Mesendoderm (in vitro differentiated cells): ENCODE measurements at regions not wholly inside any gene's neighbourhood (a gene's known extent, or its start where the extent isn't known, plus 50 kb on each side); places are given as distances from the start of the nearest gene placed in this dataset.

Experiments used
- DNase-seq: peaks from one replicate; pipeline ENCODE4 v3.0.0; 2013
- H2AK5ac ChIP-seq: 2 replicates; pipeline ENCODE4 v1.6.1; 2013; ENCODE audit warnings: low read length, inconsistent platforms
- H2BK120ac ChIP-seq: 2 replicates; pipeline ENCODE4 v1.6.1; 2013; ENCODE audit warnings: low read depth, mild to moderate bottlenecking, low read length, moderate library complexity, mixed read lengths
- H2BK15ac ChIP-seq: replicated peaks from 2 replicates; pipeline ENCODE4 v1.6.1; 2013; ENCODE audit warnings: low read depth, mild to moderate bottlenecking, moderate library complexity
- H2BK5ac ChIP-seq: 2 replicates; pipeline ENCODE4 v1.6.1; 2013; ENCODE audit warnings: low read length, inconsistent platforms
- H3K18ac ChIP-seq: 2 replicates; pipeline ENCODE4 v1.6.1; 2013; ENCODE audit warnings: mild to moderate bottlenecking, low read length, mixed read lengths
- H3K23ac ChIP-seq: one replicate; pipeline ENCODE4 v1.6.1; 2013; ENCODE audit warnings: low read length
- H3K27ac ChIP-seq: 2 replicates; pipeline ENCODE4 v1.5.1; 2013; ENCODE audit warnings: low read depth, mild to moderate bottlenecking, inconsistent platforms, low read length, moderate library complexity
- H3K27me3 ChIP-seq: 2 replicates; pipeline ENCODE4 v1.6.1; 2013; ENCODE audit warnings: low read length, control low read depth, mild to moderate bottlenecking, inconsistent platforms; ENCODE audit not compliant: insufficient read depth, poor library complexity
- H3K36me3 ChIP-seq: 2 replicates; pipeline ENCODE4 v1.6.1; 2013; ENCODE audit warnings: low read length, inconsistent platforms; ENCODE audit not compliant: control insufficient read depth, insufficient read depth
- H3K4ac ChIP-seq: one replicate; pipeline ENCODE4 v1.6.1; 2013; ENCODE audit warnings: low read depth, mild to moderate bottlenecking, low read length, moderate library complexity
- H3K4me1 ChIP-seq: 2 replicates; pipeline ENCODE4 v1.6.1; 2013; ENCODE audit warnings: low read depth, low read length, inconsistent platforms; ENCODE audit not compliant: control insufficient read depth
- H3K4me2 ChIP-seq: 2 replicates; pipeline ENCODE4 v1.6.1; 2013; ENCODE audit warnings: low read length
- H3K4me3 ChIP-seq: 2 replicates; pipeline ENCODE4 v1.5.1; 2013; ENCODE audit warnings: mild to moderate bottlenecking, low read length
- H3K56ac ChIP-seq: one replicate; pipeline ENCODE4 v1.6.1; 2013; ENCODE audit warnings: low read length
- H3K79me1 ChIP-seq: 2 replicates; pipeline ENCODE4 v1.6.1; 2013; ENCODE audit warnings: low read length, inconsistent platforms
- H3K79me2 ChIP-seq: 2 replicates; pipeline ENCODE4 v1.6.1; 2013; ENCODE audit warnings: mild to moderate bottlenecking, low read length; ENCODE audit not compliant: control insufficient read depth, insufficient read depth
- H3K9ac ChIP-seq: 2 replicates; pipeline ENCODE4 v1.6.1; 2013; ENCODE audit warnings: low read length, inconsistent platforms
- H4K5ac ChIP-seq: one replicate; pipeline ENCODE4 v1.6.1; 2013; ENCODE audit warnings: low read length
- H4K8ac ChIP-seq: one replicate; pipeline ENCODE4 v1.6.1; 2013; ENCODE audit warnings: low read depth, mild to moderate bottlenecking, control low read depth, low read length, moderate library complexity
- WGBS: extraction: QIAGEN DNeasy Blood & Tissue Kit; methylation state at CpG from one replicate; pipeline ENCODE4 v1.1.7; 2013; ENCODE audit warnings: low lambda C conversion rate, missing lambda C conversion rate; ENCODE audit not compliant: insufficient coverage; ENCODE audit errors: extremely low coverage; 5-methylcytosine and 5-hydroxymethylcytosine counted together

DNA sequence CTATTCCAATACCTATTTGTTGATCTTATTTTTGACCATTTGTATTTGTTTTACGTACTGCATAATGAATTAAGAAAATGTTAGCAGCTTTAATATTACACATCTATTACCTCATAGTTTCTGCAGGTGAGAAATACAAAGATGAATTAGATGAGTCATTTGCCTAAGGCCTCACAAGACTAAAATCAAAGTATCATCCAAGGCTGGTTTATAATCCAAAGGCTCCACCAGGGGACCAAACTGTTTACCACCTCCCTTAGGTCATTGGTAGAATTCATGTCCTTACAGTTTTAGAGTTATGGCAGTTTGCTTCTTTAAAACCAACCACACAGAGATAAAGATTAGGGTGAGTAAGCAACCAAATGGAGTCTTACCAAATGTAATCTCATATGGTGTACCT, 848.1 kb downstream of the SLITRK6 start:
- no peak overlapping the region for H4K8ac ChIP-seq
- H4K5ac ChIP-seq = no peak overlapping the region
- H3K4me1 ChIP-seq = no peaks in the 10 kb centered on the region
- no peak overlapping the region for H3K23ac ChIP-seq
- no peak overlapping the region for H3K27ac ChIP-seq
- no peaks in the 10 kb centered on the region for H3K79me2 ChIP-seq
- no peak overlapping the region for H3K4me2 ChIP-seq
- no peak overlapping the region for H3K4ac ChIP-seq
- H3K36me3 ChIP-seq = no peaks in the 10 kb centered on the region
- no peak overlapping the region for H2AK5ac ChIP-seq
- H3K79me1 ChIP-seq = no peaks in the 10 kb centered on the region
- no peak overlapping the region for H3K18ac ChIP-seq
- H2BK5ac ChIP-seq = no peak overlapping the region
- DNase-seq = no peak
- H3K9ac ChIP-seq = no peak overlapping the region
- no peak overlapping the region for H2BK120ac ChIP-seq
- H2BK15ac ChIP-seq = no peak overlapping the region
- H3K27me3 ChIP-seq = no peaks in the 10 kb centered on the region
- no peak overlapping the region for H3K4me3 ChIP-seq
- no peak overlapping the region for H3K56ac ChIP-seq
- no CpG with 5 or more reads among the region's 1 CpG for WGBS

- no peaks in the 10 kb centered on the region for H3K79me1 ChIP-seq
Observed at GRCh38 chr13:84946192-84946591, 853.0 kb downstream of the SLITRK6 start.

GRCh38 chr13:84940798-84941197, 858.4 kb downstream of the SLITRK6 start:
- H2BK120ac ChIP-seq = no peak overlapping the region
- H3K27me3 ChIP-seq = no peaks in the 10 kb centered on the region
- H3K56ac ChIP-seq = no peak overlapping the region
- H3K27ac ChIP-seq = no peak overlapping the region
- WGBS = no CpG with 5 or more reads among the region's 6 CpGs
- no peaks in the 10 kb centered on the region for H3K79me1 ChIP-seq
- H2BK15ac ChIP-seq = no peak overlapping the region
- no peaks in the 10 kb centered on the region for H3K79me2 ChIP-seq
- DNase-seq = no peak
- H3K18ac ChIP-seq = no peak overlapping the region
- no peak overlapping the region for H3K4ac ChIP-seq
- no peak overlapping the region for H4K5ac ChIP-seq
- H2BK5ac ChIP-seq = no peak overlapping the region
- no peak overlapping the region for H3K4me3 ChIP-seq
- no peaks in the 10 kb centered on the region for H3K4me1 ChIP-seq
- no peak overlapping the region for H3K23ac ChIP-seq
- no peaks in the 10 kb centered on the region for H3K36me3 ChIP-seq
- H3K9ac ChIP-seq = no peak overlapping the region
- H2AK5ac ChIP-seq = no peak overlapping the region
- no peak overlapping the region for H4K8ac ChIP-seq
- no peak overlapping the region for H3K4me2 ChIP-seq

More at GRCh38 chr13:84946192-84946591, 853.0 kb downstream of the SLITRK6 start:
- Histone ChIP-seq H2BK15ac (no peak overlapping the region), H3K4ac (no peak overlapping the region), H3K18ac (no peak overlapping the region), H4K8ac (no peak overlapping the region), H3K79me2 (no peaks in the 10 kb centered on the region), H2BK5ac (no peak overlapping the region), H3K36me3 (no peaks in the 10 kb centered on the region), H2BK120ac (no peak overlapping the region), H3K56ac (no peak overlapping the region), H2AK5ac (no peak overlapping the region), H3K4me3 (no peak overlapping the region), H3K9ac (no peak overlapping the region), H3K4me2 (no peak overlapping the region), H3K27ac (no peak overlapping the region), H3K23ac (no peak overlapping the region), H4K5ac (no peak overlapping the region), H3K27me3 (no peaks in the 10 kb centered on the region), H3K4me1 (no peaks in the 10 kb centered on the region)
- DNase-seq = no peak
- no CpG with 5 or more reads among the region's 2 CpGs for WGBS

- Histone ChIP-seq H3K18ac (no peak overlapping the region), H3K4me2 (no peak overlapping the region), H3K79me2 (no peaks in the 10 kb centered on the region), H2AK5ac (no peak overlapping the region), H3K27ac (no peak overlapping the region), H3K23ac (no peak overlapping the region), H4K5ac (no peak overlapping the region), H3K56ac (no peak overlapping the region), H3K79me1 (no peaks in the 10 kb centered on the region), H3K4me3 (no peak overlapping the region), H3K9ac (no peak overlapping the region), H2BK15ac (no peak overlapping the region), H3K4ac (no peak overlapping the region), H3K27me3 (no peaks in the 10 kb centered on the region), H3K4me1 (no peaks in the 10 kb centered on the region), H2BK120ac (no peak overlapping the region), H3K36me3 (no peaks in the 10 kb centered on the region), H2BK5ac (no peak overlapping the region), H4K8ac (no peak overlapping the region)
- DNase-seq = no peak
- no CpG with 5 or more reads among the region's 6 CpGs for WGBS
Observed at GRCh38 chr13:84940167-84940566, 859.1 kb downstream of the SLITRK6 start.

DNA sequence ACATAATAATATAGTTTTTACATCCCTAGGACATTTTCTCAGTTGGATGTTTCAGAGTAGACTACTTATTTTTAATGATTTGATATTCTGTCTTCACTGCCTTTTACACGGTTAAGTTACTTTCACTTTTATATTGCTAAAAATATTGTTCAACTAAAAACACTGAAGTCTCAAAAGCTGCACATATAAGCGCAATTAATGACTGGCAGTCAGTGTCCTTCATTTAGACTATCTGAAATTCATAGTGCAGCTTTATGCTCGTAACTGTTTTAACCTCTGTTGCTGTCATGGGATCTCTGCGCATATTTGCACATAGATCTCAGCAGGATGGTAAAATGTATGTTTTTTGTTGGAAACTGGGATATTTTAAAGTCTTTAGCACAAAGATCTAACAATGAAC, 864.3 kb downstream of the SLITRK6 start:
- no CpG with 5 or more reads among the region's 4 CpGs for WGBS
- Histone ChIP-seq H3K36me3 (no peaks in the 10 kb centered on the region), H4K5ac (no peak overlapping the region), H3K18ac (no peak overlapping the region), H3K9ac (no peak overlapping the region), H2AK5ac (no peak overlapping the region), H3K79me2 (no peaks in the 10 kb centered on the region), H3K4me3 (no peak overlapping the region), H3K4me2 (no peak overlapping the region), H2BK15ac (no peak overlapping the region), H3K4me1 (no peaks in the 10 kb centered on the region), H3K4ac (no peak overlapping the region), H4K8ac (no peak overlapping the region), H2BK5ac (no peak overlapping the region), H2BK120ac (no peak overlapping the region), H3K56ac (no peak overlapping the region), H3K23ac (no peak overlapping the region), H3K27me3 (no peaks in the 10 kb centered on the region), H3K27ac (no peak overlapping the region), H3K79me1 (no peaks in the 10 kb centered on the region)
- no peak for DNase-seq

GRCh38 chr13:84933797-84934196, 865.4 kb downstream of the SLITRK6 start:
- no peak overlapping the region for H4K5ac ChIP-seq
- no peaks in the 10 kb centered on the region for H3K4me1 ChIP-seq
- no peak overlapping the region for H2BK5ac ChIP-seq
- H3K36me3 ChIP-seq = no peaks in the 10 kb centered on the region
- H2AK5ac ChIP-seq = no peak overlapping the region
- H3K4ac ChIP-seq = no peak overlapping the region
- H3K56ac ChIP-seq = no peak overlapping the region
- H2BK120ac ChIP-seq = no peak overlapping the region
- H3K27ac ChIP-seq = no peak overlapping the region
- no peaks in the 10 kb centered on the region for H3K79me1 ChIP-seq
- no peak overlapping the region for H2BK15ac ChIP-seq
- H3K4me3 ChIP-seq = no peak overlapping the region
- no peak overlapping the region for H3K4me2 ChIP-seq
- no peaks in the 10 kb centered on the region for H3K27me3 ChIP-seq
- H3K9ac ChIP-seq = no peak overlapping the region
- DNase-seq = no peak
- WGBS = no CpG with 5 or more reads among the region's 1 CpG
- H3K79me2 ChIP-seq = no peaks in the 10 kb centered on the region
- no peak overlapping the region for H3K23ac ChIP-seq
- H4K8ac ChIP-seq = no peak overlapping the region
- no peak overlapping the region for H3K18ac ChIP-seq
